HG02623 (cell line): ENCODE measurements at regions not wholly inside any gene's neighbourhood (a gene's known extent, or its start where the extent isn't known, plus 50 kb on each side); places are given as distances from the start of the nearest gene placed in this dataset.

Experiments used
- ATAC-seq: cut with Tn5 transposase; IDR thresholded peaks from one replicate; pipeline ENCODE4 v1.9.1; 2021; ENCODE audit warnings: moderate library complexity; ENCODE audit not compliant: unreplicated experiment

GRCh38 chr19:27754700-27755099 lies 1458.3 kb downstream of the UQCRFS1 start:
- ATAC-seq, result no peak

GRCh38 chr19:27753622-27754021 lies 1459.3 kb downstream of the UQCRFS1 start:
- ATAC-seq, result no peak

GRCh38 chr19:27752530-27753184 lies 1460.3 kb downstream of the UQCRFS1 start:
- no peak for ATAC-seq

DNA sequence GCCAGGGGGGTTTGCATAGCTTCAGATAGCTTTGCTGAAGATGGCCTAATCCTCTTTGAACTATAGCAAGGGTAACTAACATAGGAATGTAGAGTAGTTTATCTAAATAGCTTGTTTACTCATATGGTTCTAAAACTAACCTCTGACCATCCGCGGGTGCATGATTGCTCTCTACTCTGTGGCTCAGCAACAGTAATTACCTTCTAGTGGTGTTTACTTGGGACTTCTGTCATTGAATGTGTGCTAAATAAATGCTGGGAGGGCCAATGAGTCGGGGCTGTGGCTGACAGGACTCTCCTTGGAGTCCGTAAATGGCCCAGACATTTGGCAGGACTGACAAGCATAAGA lies 1461.9 kb downstream of the UQCRFS1 start:
- no peak for ATAC-seq

DNA sequence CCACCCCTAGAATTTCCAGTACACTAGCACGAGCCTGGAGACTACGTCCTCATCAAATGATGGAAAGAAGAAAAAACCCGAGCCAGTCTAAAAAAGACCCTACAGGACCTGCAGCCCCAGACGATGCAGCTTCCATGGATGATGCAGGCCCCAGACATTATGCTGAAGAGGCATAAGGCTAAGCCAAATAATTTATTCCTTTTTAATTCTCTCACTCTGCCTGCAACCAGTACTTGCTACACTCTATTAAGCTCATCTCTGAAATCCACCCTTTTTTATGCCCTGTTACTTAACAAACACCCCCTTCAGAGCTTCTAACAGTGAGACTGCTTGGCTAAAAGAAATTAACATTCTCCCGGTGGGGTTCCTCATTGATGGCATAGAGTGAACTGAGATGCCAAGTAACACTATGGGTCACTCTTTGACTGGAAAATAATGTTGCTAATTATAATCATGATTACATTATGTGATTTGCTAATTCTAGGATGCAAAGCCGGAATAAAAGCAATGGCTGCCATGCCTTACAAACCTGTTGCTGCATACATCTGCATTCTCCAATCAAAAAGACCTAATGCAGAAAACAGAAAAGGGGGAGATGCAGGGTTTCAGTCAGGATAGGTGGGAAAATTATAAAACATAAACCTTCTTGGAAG lies 1462.4 kb downstream of the UQCRFS1 start:
- no peak for ATAC-seq

- ATAC-seq, result no peak
These were observed 1464.3 kb downstream of the UQCRFS1 start for GRCh38 chr19:27748551-27749152.

DNA sequence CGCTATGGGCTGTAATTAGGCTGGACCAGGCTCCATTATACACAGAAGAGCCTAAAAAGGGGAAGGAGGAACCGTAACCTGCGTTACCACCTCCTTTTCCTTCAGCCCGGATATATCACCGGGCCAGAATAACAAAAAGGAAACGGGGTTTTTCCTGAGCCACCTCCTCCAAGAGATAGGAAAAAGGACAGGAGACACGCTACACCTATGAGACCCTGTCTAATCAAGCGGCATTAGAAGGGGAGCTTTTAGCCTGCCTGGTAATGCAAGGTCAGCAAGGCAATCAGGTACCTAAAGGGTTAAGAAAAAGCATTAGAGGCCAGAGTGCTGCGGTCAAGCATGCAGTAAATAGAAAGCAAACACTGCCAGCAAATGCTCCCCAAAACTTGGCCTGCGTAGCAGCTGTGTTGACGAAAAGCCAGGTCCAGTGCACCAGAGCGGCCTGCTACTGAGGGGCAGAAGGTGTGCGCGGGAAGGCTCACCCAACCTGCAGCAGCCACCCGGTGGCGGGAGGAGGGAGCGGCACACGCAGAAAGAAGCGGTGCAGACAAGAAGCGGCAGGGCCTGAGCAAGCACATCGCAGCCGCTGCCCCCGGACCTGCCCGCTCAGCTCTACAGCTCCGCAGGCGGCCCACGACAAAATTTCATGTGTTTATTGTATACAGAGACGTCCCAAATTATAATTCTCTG lies 1466.1 kb downstream of the UQCRFS1 start:
- no peak for ATAC-seq

- no peak for ATAC-seq
These were observed 1466.9 kb downstream of the UQCRFS1 start for GRCh38 chr19:27745978-27746542.

DNA sequence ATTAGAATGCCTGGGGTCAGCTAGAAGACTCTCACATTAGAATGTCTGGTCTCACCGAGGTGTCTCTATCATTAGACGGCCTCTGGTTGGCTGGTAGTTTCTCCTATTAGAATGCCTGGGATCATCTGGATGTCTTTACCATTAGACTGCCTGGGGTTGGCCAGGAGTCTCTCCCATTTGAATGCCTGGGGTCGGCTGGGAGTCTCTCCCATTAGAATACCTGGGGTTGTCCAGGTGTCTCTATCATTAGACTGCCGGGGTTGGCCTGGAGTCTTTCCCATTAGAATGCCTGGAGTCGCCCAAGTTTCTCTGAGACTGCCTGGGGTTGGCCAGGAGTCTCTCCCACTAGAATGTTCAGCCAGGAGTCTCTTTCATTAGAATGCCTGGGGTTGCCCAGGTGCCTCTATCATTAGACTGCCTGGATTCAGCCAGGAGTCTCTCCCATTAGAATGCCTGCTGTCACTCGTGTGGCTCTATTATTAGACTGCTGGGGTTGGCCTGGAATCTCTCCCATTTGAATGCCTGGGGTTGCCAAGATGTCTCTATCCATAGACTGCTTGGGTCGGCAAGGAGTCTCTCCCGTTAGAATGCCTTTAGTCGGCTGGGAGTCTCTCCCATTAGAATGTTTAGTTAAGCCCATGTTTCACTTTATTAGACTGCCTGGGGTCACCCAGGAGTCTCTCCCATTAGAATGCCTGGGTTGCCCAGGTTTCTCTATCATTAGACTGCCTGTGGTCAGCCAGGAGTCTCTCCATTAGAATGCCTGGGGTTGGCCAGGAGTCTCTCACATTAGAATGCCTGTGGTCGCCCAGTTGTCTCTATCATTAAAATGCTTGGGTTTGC lies 1467.8 kb downstream of the UQCRFS1 start:
- ATAC-seq, result no peak

DNA sequence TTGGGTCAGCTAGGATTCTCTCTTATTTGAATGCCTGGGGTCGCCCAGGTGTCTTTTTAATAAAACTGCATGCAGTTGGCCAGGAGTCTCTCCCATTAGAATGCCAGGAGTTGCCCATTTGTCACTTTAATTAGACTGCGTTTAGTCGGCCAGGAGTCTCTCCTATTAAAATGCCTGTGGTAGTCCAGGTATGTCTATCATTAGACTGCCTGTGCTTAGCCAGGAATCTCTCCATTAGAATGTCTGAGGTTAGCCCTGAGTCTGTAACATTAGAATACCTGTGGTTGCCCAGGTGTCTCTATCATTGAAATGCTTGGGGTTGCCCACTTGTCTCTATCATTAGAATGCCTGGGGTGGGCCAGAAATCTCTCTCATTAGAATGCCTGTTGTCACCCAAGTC lies 1470.9 kb downstream of the UQCRFS1 start:
- ATAC-seq, result no peak

DNA sequence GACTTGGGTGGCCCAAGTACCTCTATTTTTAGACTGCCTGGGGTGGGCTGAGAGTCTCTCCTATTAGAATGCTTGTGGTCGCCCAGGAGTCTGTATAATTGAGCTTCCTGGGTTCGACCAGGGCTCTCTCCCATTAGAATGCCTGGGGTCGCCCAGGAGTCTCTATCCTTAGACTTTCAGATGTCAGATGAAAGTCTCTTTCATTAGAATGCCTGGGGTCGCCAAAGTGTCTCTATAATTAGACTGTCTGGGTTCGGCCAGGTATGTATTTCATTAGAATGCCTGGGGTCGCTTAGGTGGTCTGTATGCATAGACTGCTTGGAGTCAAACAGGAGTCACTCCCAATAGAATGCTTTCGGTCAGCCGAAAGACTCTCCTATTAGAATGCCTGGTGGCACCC lies 1471.7 kb downstream of the UQCRFS1 start:
- no peak for ATAC-seq

DNA sequence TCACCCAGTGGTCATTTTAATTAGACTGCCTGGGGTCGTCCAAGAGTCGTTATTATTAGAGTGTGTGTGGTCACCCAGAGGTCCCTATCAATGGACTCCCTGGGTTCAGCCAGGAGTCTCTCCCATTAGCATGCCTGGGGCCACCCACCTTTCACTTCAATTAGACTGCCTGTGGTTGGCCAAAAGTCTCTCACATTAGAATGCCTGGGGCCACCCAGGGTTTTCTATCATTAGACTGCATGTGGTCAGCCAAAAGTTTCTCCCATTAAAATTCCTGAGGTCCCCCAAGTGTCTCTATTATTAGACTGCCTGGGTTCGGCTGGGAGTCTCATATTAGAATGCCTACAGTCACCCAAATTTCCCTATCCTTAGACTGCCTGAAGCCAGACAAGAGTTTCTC lies 1472.6 kb downstream of the UQCRFS1 start:
- no peak for ATAC-seq

- no peak for ATAC-seq
These were observed 1474.3 kb downstream of the UQCRFS1 start for GRCh38 chr19:27738569-27739193.

DNA sequence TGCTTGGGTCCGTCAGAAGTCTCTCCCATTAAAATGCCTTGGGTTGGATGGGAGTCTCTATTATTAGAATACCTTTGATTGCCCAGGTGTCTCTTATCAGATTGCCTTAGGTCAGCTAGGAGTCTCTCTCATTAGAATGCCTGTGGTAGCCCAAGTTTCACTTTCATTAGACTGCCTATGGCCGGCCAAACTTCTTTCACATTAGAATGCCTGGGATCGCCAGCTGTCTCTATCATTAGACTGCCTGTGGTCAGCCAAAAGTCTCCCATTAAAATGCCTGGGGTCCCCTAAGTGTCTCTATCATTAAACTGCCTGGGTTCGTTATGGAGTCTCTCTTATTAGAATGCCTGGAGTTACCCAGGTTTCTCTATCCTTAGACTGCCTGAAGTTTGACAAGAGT lies 1476.7 kb downstream of the UQCRFS1 start:
- no peak for ATAC-seq

DNA sequence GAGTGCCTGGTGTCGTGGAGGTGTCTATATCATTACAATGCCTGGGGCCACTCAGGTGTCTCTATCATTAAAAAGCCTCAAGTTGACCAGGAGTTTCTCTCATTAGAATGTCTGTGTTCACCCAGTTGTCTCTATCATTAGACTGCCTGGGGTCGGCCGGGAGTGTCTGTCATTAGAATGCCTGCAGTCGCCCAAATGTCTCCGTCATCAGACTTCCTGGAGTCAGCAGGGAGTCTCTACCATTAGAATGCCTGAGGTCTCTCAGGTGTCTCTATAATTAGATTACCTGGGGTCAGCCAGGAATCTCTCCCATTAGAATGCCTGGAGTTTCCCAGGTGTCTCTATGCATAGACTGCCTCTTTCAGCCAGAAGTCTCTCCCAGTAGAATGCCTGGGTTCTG lies 1477.6 kb downstream of the UQCRFS1 start:
- ATAC-seq, result no peak

- ATAC-seq, result no peak
These were observed 1478.3 kb downstream of the UQCRFS1 start for GRCh38 chr19:27734496-27735220.

DNA sequence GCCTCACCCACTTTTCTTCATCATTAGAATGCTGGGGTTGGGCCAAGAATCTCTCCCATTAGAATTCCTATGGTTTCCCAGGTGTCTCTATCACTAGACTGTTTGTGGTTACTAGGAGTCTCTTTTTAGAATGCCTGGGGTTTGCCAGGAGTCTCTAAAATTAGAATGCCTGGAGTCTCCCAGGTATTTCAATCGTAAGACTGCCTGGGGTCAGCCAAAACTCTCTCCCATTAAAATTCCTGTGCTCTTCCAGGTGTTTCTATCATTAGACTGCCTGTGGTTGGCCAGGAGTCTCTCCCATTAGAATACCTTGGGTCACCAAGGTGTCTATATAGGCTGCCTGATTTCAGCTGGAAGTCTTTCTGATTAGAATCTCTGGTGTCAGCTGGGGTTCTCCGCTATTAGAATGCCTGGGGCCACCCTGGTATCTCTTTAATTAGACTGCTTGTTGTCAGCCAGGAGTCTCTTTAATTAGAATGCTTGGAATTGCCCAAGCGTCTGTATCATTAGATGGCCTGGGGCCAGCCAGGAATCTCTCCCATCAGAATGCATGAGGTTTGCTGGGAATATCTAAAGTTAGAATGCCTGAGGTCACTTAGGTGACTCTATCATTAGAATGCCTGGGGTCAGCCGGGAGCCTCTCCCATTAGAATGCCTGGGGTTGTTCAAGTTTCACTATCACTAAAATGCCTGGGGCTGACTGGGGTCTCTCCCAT lies 1479.2 kb downstream of the UQCRFS1 start:
- ATAC-seq, result no peak

GRCh38 chr19:27729332-27729731 lies 1483.6 kb downstream of the UQCRFS1 start:
- ATAC-seq, result no peak

DNA sequence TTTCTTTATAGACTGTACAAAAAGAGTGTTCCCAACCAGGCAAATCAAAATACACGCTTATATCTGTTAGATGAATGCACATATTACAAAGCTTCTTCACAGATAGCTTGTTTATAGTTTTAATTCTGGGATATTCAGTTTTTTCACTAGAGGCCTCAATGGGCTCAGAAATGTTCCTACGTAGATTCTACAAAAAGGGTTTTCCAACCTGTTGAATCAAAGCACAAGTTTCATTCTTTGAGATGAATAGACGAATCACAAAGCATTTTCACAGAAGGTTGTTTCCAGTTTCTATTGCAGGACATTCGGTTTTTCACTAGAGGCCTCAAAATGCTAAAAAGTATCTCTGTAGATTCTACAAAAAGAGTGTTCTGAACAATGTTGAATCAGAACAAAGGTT lies 1490.3 kb downstream of the UQCRFS1 start:
- ATAC-seq, result no peak
